Activated naive CD4-positive, alpha-beta T cell treated with anti-CD3 and anti-CD28 coated beads, Interleukin-2, amount 50 U/mL, for 16 hours (primary cell): ENCODE measurements at regions not wholly inside any gene's neighbourhood (a gene's known extent, or its start where the extent isn't known, plus 50 kb on each side); places are given as distances from the start of the nearest gene placed in this dataset.

Experiments used
- DNase-seq: peaks from one replicate; pipeline ENCODE4 v3.0.0-alpha.2; 2020

- DNase-seq = no peak
Measured at GRCh38 chr21:20306836-20307235, 691.4 kb upstream of the NCAM2 start.

GRCh38 chr21:20308586-20309315, 689.5 kb upstream of the NCAM2 start:
- DNase-seq = no peak

GRCh38 chr21:20311234-20311787, 686.9 kb upstream of the NCAM2 start:
- DNase-seq = no peak

GRCh38 chr21:20313013-20313412, 685.2 kb upstream of the NCAM2 start:
- no peak for DNase-seq

- DNase-seq = no peak
Measured at GRCh38 chr21:20315042-20315441, 683.2 kb upstream of the NCAM2 start.

- DNase-seq = no peak
Measured at GRCh38 chr21:20329636-20330035, 668.6 kb upstream of the NCAM2 start.

GRCh38 chr21:20330652-20331051, 667.6 kb upstream of the NCAM2 start:
- no peak for DNase-seq

- no peak for DNase-seq
Measured at GRCh38 chr21:20334585-20334984, 663.6 kb upstream of the NCAM2 start.

- DNase-seq = no peak
Measured at GRCh38 chr21:20341431-20341830, 656.8 kb upstream of the NCAM2 start.

- no peak for DNase-seq
Measured at GRCh38 chr21:20343186-20343585, 655.0 kb upstream of the NCAM2 start.

GRCh38 chr21:20351138-20351537, 647.1 kb upstream of the NCAM2 start:
- no peak for DNase-seq

- no peak for DNase-seq
Measured at GRCh38 chr21:20353351-20353750, 644.9 kb upstream of the NCAM2 start.

GRCh38 chr21:20373031-20373430, 625.2 kb upstream of the NCAM2 start:
- no peak for DNase-seq

GRCh38 chr21:20377250-20377649, 621.0 kb upstream of the NCAM2 start:
- DNase-seq = no peak

GRCh38 chr21:20388400-20388799, 609.8 kb upstream of the NCAM2 start:
- DNase-seq = no peak

GRCh38 chr21:20396798-20397197, 601.4 kb upstream of the NCAM2 start:
- no peak for DNase-seq

- DNase-seq = no peak
Measured at GRCh38 chr21:20404915-20405314, 593.3 kb upstream of the NCAM2 start.

GRCh38 chr21:20418353-20418752, 579.9 kb upstream of the NCAM2 start:
- no peak for DNase-seq

GRCh38 chr21:20419772-20420171, 578.4 kb upstream of the NCAM2 start:
- no peak for DNase-seq

GRCh38 chr21:20424943-20425342, 573.3 kb upstream of the NCAM2 start:
- no peak for DNase-seq

GRCh38 chr21:20425856-20426255, 572.4 kb upstream of the NCAM2 start:
- DNase-seq = no peak

- no peak for DNase-seq
Measured at GRCh38 chr21:20440338-20440737, 557.9 kb upstream of the NCAM2 start.

- no peak for DNase-seq
Measured at GRCh38 chr21:20443558-20444155, 554.6 kb upstream of the NCAM2 start.

GRCh38 chr21:20445971-20446370, 552.2 kb upstream of the NCAM2 start:
- no peak for DNase-seq

- DNase-seq = no peak
Measured at GRCh38 chr21:20451046-20451445, 547.2 kb upstream of the NCAM2 start.
